ENCODE measurements at regions not wholly inside any gene's neighbourhood (a gene's known extent, or its start where the extent isn't known, plus 50 kb on each side); places are given as distances from the start of the nearest gene placed in this dataset.

GRCh38 chr3:178895178-178895789 lies 176.3 kb downstream of the ZMAT3 start:
- TF ChIP-seq FOXM1 (IDR thresholded peaks at IDR 0.05; ENCODE audit: borderline replicate concordance, low read depth) (no peak), EP300 (IDR thresholded peaks at IDR 0.05; ENCODE audit: borderline replicate concordance) (no peak), ZBTB7A (IDR thresholded peaks at IDR 0.05; ENCODE audit: low read depth) (no peak)

Measured in Ishikawa (cell line).